ENCODE measurements at regions not wholly inside any gene's neighbourhood (a gene's known extent, or its start where the extent isn't known, plus 50 kb on each side); places are given as distances from the start of the nearest gene placed in this dataset.
"Not testable (repeated sequence)": the region's sequence is repeated elsewhere in the genome, so short reads cannot be mapped to it uniquely, and the experiment has no call there.

DNA sequence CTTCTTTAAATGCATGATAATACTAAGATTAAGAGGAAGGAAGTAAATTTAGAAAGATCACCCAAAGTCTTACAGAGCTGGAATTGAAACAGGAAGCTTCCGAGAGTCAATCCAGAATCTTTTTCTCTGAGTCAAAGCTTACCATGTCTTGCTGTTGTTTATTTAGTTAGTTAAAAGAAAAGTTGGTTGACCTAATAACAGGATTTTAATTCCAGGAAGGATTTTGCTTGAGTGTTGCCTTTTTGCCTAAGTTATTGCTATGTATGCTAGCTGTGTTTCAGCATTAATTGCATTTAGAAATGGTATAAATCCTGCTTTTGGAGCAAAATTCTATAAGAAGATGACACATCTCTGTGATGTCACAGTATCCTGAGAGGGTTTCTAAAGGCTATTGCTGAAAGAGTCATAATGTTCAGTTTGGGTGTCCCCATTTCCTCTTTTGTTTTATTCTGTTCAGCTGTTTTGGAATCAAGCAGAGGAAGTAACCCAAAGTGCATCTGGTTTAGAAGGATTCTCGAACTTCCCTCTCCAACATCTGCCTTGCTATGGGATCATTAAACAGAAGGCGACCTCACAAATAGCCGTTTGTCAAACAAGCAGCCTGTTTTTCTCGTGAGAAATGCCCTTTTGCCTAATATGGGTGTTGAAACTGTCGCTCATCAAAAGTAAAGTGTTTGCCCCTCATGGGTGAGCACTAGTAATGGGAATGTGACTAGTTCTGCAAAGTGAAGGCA, 271.5 kb upstream of the MMADHC start:
- no peak for DNase-seq (ENCODE audit: low spot score)
- TF ChIP-seq, protein P1, sequence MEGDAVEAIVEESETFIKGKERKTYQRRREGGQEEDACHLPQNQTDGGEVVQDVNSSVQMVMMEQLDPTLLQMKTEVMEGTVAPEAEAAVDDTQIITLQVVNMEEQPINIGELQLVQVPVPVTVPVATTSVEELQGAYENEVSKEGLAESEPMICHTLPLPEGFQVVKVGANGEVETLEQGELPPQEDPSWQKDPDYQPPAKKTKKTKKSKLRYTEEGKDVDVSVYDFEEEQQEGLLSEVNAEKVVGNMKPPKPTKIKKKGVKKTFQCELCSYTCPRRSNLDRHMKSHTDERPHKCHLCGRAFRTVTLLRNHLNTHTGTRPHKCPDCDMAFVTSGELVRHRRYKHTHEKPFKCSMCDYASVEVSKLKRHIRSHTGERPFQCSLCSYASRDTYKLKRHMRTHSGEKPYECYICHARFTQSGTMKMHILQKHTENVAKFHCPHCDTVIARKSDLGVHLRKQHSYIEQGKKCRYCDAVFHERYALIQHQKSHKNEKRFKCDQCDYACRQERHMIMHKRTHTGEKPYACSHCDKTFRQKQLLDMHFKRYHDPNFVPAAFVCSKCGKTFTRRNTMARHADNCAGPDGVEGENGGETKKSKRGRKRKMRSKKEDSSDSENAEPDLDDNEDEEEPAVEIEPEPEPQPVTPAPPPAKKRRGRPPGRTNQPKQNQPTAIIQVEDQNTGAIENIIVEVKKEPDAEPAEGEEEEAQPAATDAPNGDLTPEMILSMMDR (IDR thresholded peaks at IDR 0.05; ENCODE audit: borderline replicate concordance, control extremely low read depth, extremely low read depth, insufficient read depth, missing control alignments): no peak
- in situ Hi-C loops (cut with MboI; ENCODE audit: low sequenced_read_pairs, unreplicated experiment): no loop called here

DNA sequence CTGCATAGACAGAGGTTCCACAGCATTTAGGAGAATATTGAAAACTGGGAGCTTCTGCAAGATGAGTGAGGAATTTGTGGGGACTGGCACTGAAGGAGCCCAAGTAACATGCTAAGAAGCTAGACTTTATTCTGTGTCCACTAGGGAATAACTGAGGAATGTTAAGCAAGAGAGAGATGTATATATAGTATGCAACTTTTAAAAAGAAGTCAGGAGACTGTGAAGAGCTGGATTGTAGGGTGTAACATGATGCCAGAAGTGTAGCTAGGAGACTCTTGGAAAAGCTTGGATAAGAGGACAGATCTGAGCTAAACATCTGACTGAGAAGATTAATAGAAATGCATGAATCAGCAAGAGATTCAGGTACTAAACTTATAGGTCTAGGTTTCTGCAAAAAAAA, 270.6 kb upstream of the MMADHC start:
- in situ Hi-C loops (cut with MboI; ENCODE audit: low sequenced_read_pairs, unreplicated experiment): no loop called here
- TF ChIP-seq, protein P1 (IDR thresholded peaks at IDR 0.05; ENCODE audit: borderline replicate concordance, control extremely low read depth, extremely low read depth, insufficient read depth, missing control alignments): no peak
- no peak for DNase-seq (ENCODE audit: low spot score)

DNA sequence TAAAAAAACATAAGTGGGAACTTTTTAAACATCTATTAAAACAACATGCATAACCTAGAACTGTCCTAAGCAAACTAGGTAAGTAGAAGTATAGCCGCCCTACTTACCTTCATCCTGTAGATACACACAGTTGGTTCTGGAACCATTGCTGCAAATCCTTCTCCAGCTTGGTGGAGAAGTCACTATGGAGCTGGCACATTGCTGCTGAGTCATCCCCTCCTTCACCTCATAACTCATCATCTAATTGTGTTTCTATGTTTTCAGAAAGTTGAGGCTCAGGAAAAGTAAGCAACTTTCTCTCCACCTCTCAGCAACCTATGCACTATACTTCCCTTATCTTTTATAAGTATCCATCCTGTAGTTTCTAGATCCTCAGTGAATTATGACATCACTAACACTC, 269.8 kb upstream of the MMADHC start:
- in situ Hi-C loops (cut with MboI; ENCODE audit: low sequenced_read_pairs, unreplicated experiment): no loop called here
- TF ChIP-seq, protein P1 (IDR thresholded peaks at IDR 0.05; ENCODE audit: borderline replicate concordance, control extremely low read depth, extremely low read depth, insufficient read depth, missing control alignments): no peak
- no peak for DNase-seq (ENCODE audit: low spot score)

DNA sequence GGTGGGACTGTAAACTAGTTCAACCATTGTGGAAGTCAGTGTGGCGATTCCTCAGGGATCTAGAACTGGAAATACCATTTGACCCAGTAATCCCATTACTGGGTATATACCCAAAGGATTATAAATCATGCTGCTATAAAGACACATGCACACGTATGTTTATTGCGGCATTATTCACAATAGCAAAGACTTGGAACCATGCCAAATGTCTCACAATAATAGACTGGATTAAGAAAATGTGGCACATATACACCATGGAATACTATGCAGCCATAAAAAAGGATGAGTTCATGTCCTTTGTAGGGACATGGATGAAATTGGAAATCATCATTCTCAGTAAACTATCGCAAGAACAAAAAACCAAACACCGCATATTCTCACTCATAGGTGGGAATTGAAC, 268.3 kb upstream of the MMADHC start:
- DNase-seq (ENCODE audit: low spot score); in situ Hi-C loops (cut with MboI; ENCODE audit: low sequenced_read_pairs, unreplicated experiment): not testable (repeated sequence)

DNA sequence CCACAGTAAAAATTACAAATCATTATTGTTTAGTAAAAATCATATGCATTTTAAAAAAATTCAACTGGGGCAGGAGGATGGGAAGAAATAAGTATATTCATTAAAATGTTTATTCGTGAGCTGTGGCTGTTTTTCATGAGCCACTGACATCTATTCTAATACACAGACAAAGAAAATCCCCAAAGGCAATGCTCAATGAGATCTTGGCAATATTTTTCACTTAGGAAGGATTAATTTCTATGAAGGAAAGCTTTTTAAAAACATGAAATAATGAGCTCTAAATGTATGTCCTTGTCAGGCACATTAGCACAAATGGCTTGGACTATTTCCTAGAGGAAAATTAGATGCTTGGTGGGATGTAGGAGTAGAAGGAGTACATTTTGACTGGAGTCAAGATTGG, 262.0 kb upstream of the MMADHC start:
- in situ Hi-C loops (cut with MboI; ENCODE audit: low sequenced_read_pairs, unreplicated experiment): no loop called here
- no peak for DNase-seq (ENCODE audit: low spot score)
- TF ChIP-seq, protein P1 (IDR thresholded peaks at IDR 0.05; ENCODE audit: borderline replicate concordance, control extremely low read depth, extremely low read depth, insufficient read depth, missing control alignments): no peak

DNA sequence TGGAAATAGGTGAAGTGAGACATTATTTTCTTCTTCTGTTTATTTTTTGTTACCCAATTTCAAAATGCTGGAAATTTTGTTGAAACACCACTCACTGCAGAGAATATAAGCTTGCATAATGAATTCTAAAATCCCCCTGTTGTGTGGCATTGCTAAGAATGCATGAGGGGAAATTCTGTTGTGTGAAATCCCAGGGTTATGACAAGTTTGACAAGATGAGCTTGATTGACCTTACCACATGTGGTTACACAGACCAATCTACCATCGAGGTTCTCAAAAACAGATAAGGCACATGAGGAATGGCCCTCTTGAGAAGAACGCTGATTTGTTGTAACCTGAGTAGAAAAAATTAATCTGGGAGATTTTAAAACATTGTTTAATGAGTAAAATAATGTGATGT, 261.6 kb upstream of the MMADHC start:
- no peak for DNase-seq (ENCODE audit: low spot score)
- in situ Hi-C loops (cut with MboI; ENCODE audit: low sequenced_read_pairs, unreplicated experiment): no loop called here
- TF ChIP-seq, protein P1 (IDR thresholded peaks at IDR 0.05; ENCODE audit: borderline replicate concordance, control extremely low read depth, extremely low read depth, insufficient read depth, missing control alignments): no peak

DNA sequence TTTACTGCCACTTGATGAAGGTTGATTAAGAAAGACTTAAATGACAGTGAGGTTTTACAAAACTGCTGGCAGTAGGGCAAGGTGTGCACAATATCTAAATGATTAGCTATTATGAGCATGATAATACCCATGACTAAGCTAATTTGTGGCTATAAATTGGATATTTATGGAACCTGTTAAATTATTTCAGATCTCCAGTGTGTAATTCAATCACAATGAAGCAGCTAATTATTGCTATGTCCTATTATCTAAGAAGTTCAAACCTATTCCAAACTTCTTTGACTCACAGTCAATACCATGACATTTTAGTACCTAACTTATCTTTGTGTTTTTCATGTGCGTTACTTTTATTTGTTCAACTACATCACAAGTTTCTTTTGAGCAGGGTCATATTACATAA, 253.8 kb upstream of the MMADHC start:
- TF ChIP-seq, protein P1 (IDR thresholded peaks at IDR 0.05; ENCODE audit: borderline replicate concordance, control extremely low read depth, extremely low read depth, insufficient read depth, missing control alignments): no peak
- no peak for DNase-seq (ENCODE audit: low spot score)
- in situ Hi-C loops (cut with MboI; ENCODE audit: low sequenced_read_pairs, unreplicated experiment): no loop called here
